GM23338 (cell line): ENCODE measurements at regions not wholly inside any gene's neighbourhood (a gene's known extent, or its start where the extent isn't known, plus 50 kb on each side); places are given as distances from the start of the nearest gene placed in this dataset.

Experiments used
- ATAC-seq: fragments of 200-7000 bp; cut with Tn5 transposase; 3 replicates; pipeline ENCODE4 v1.9.1; 2020
- DNase-seq: peaks from one replicate; pipeline ENCODE4 v3.0.0-alpha.2; 2015; ENCODE audit warnings: low spot score
- H2AFZ ChIP-seq: fragments of 200-600 bp; sonication (generic); 2 replicates; pipeline ENCODE4 v1.8.0; 2016; ENCODE audit warnings: antibody characterized with exemption, mild to moderate bottlenecking, moderate library complexity
- H3F3A ChIP-seq: fragments of 200-600 bp; sonication (generic); replicated peaks from 2 replicates; pipeline ENCODE4 v1.8.0; 2017; ENCODE audit warnings: antibody characterized with exemption, mixed run types, low read depth
- H3K27ac ChIP-seq: fragments of 200-600 bp; sonication (generic); 2 replicates; pipeline ENCODE4 v1.6.1; 2016; ENCODE audit warnings: low read depth
- H3K27me3 ChIP-seq: fragments of 200-600 bp; sonication (generic); 2 replicates; pipeline ENCODE4 v1.8.0; 2016; ENCODE audit warnings: mild to moderate bottlenecking, mixed run types, moderate library complexity; ENCODE audit not compliant: insufficient read depth
- H3K36me3 ChIP-seq: fragments of 200-600 bp; sonication (generic); 2 replicates; pipeline ENCODE4 v1.8.0; 2016; ENCODE audit warnings: mild to moderate bottlenecking; ENCODE audit not compliant: insufficient read depth
- H3K4me1 ChIP-seq: fragments of 200-600 bp; sonication (generic); 2 replicates; pipeline ENCODE4 v1.8.0; 2016; ENCODE audit warnings: mild to moderate bottlenecking, moderate library complexity; ENCODE audit not compliant: insufficient read depth
- H3K4me2 ChIP-seq: fragments of 200-600 bp; sonication (generic); 2 replicates; pipeline ENCODE4 v1.7.1; 2017; ENCODE audit warnings: mixed run types
- H3K4me3 ChIP-seq: fragments of 200-600 bp; sonication (generic); 2 replicates; pipeline ENCODE4 v1.6.1; 2016; ENCODE audit warnings: mixed run types
- H3K79me2 ChIP-seq: fragments of 200-600 bp; sonication (generic); replicated peaks from 2 replicates; pipeline ENCODE4 v1.8.0; 2017; ENCODE audit warnings: mild to moderate bottlenecking; ENCODE audit not compliant: insufficient read depth
- H3K9me2 ChIP-seq: fragments of 200-600 bp; sonication (generic); 2 replicates; pipeline ENCODE4 v1.8.0; 2017; ENCODE audit not compliant: insufficient read depth
- H4K20me1 ChIP-seq: fragments of 200-600 bp; sonication (generic); replicated peaks from 2 replicates; pipeline ENCODE4 v1.8.0; 2017; ENCODE audit warnings: mild to moderate bottlenecking; ENCODE audit not compliant: insufficient read depth
- H3K27ac Mint-ChIP-seq: 2 replicates; pipeline ENCODE4 v1.8.0; 2020; ENCODE audit warnings: inconsistent platforms, mild to moderate bottlenecking, moderate library complexity, mixed read lengths
- H3K27me3 Mint-ChIP-seq: 3 replicates; pipeline ENCODE4 v1.8.0; 2022; ENCODE audit warnings: low read depth, mild to moderate bottlenecking, moderate library complexity, mixed read lengths, inconsistent platforms; ENCODE audit not compliant: insufficient read depth, poor library complexity
- H3K36me3 Mint-ChIP-seq: 3 replicates; pipeline ENCODE4 v1.8.0; 2021; ENCODE audit warnings: low read depth, mild to moderate bottlenecking, inconsistent platforms, moderate library complexity, mixed read lengths
- H3K4me1 Mint-ChIP-seq: 3 replicates; pipeline ENCODE4 v1.8.0; 2020; ENCODE audit warnings: mild to moderate bottlenecking, inconsistent platforms, mixed read lengths
- H3K4me3 Mint-ChIP-seq: 3 replicates; pipeline ENCODE4 v1.8.0; 2021; ENCODE audit warnings: moderate library complexity, mild to moderate bottlenecking, inconsistent platforms, mixed read lengths
- H3K9me3 Mint-ChIP-seq: 3 replicates; pipeline ENCODE4 v1.8.0; 2020; ENCODE audit warnings: moderate library complexity, mild to moderate bottlenecking, inconsistent platforms, mixed read lengths
- CREB1 ChIP-seq: fragments of 250-450 bp; sonication (Bioruptor Pico); IDR thresholded peaks from 2 replicates; pipeline ENCODE4 v1.5.0; 2020; ENCODE audit warnings: low read depth, mild to moderate bottlenecking, moderate library complexity
- CTCF ChIP-seq, 2 experiments: fragments of 200-600 bp in 1 of 2; sonication (generic) in 1 of 2; conservative IDR thresholded peaks; 2 replicates each; pipeline versions ENCODE4 v1.5.1 to v1.6.1; 2016 to 2017; ENCODE audit warnings: antibody characterized with exemption in 2 of 2, low read depth in 2 of 2, mild to moderate bottlenecking in 2 of 2, moderate library complexity in 1 of 2
- ETS1 ChIP-seq: IDR thresholded peaks from 2 replicates; pipeline ENCODE4 v1.6.1; 2016; ENCODE audit warnings: antibody characterized with exemption
- EZH2 ChIP-seq: fragments of 200-600 bp; sonication (generic); IDR thresholded peaks from one replicate; pipeline ENCODE4 v1.8.0; 2017; ENCODE audit warnings: antibody characterized with exemption, mild to moderate bottlenecking, low read depth; ENCODE audit not compliant: unreplicated experiment
- EZH2phosphoT487 ChIP-seq: fragments of 200-600 bp; sonication (generic); IDR thresholded peaks from one replicate; pipeline ENCODE4 v1.8.1; 2018; ENCODE audit warnings: antibody characterized with exemption; ENCODE audit not compliant: unreplicated experiment
- JUNB ChIP-seq: IDR thresholded peaks from one replicate; pipeline ENCODE4 v1.6.1; 2016; ENCODE audit warnings: antibody characterized with exemption; ENCODE audit not compliant: unreplicated experiment
- NANOG ChIP-seq: IDR thresholded peaks from 2 replicates; pipeline ENCODE4 v1.6.1; 2016; ENCODE audit warnings: antibody characterized with exemption, borderline replicate concordance
- POLR2AphosphoS5 ChIP-seq: IDR thresholded peaks from 2 replicates; pipeline ENCODE4 v1.6.1; 2016; ENCODE audit warnings: antibody characterized with exemption, low read depth
- REST ChIP-seq: IDR thresholded peaks from one replicate; pipeline ENCODE4 v1.6.1; 2018; ENCODE audit warnings: antibody characterized with exemption; ENCODE audit not compliant: unreplicated experiment
- STAT1 ChIP-seq: IDR thresholded peaks from one replicate; pipeline ENCODE4 v1.6.1; 2016; ENCODE audit warnings: antibody characterized with exemption; ENCODE audit not compliant: unreplicated experiment
- ZNF114 ChIP-seq: fragments of 250-450 bp; sonication (Bioruptor Pico); IDR thresholded peaks from 2 replicates; pipeline ENCODE4 v1.5.0; 2020; ENCODE audit warnings: mild to moderate bottlenecking, moderate library complexity
- ZNF331 ChIP-seq: fragments of 250-450 bp; sonication (Bioruptor Pico); IDR thresholded peaks from 2 replicates; pipeline ENCODE4 v1.5.0; 2020; ENCODE audit warnings: low read depth, mild to moderate bottlenecking, moderate library complexity
- ZNF462 ChIP-seq: fragments of 250-450 bp; sonication (Bioruptor Pico); IDR thresholded peaks from 2 replicates; pipeline ENCODE4 v1.5.0; 2020; ENCODE audit warnings: mild to moderate bottlenecking, moderate library complexity

GRCh38 chr2:84102274-84102673, 356.8 kb downstream of the SUCLG1 start:
- H3K4me3 ChIP-seq, result no peak overlapping the region
- no peak overlapping the region for H3K4me2 ChIP-seq
- no peak overlapping the region for H3K27ac ChIP-seq
- H3K36me3 Mint-ChIP-seq, result peaks cover 29% of the 10 kb centered on the region
- H3K4me1 ChIP-seq, result no peaks in the 10 kb centered on the region
- no peak overlapping the region for H2AFZ ChIP-seq
- H3K27me3 ChIP-seq, result no peaks in the 10 kb centered on the region
- H3K79me2 ChIP-seq, result no peaks in the 10 kb centered on the region
- no peak for DNase-seq
- no peaks in the 10 kb centered on the region for H4K20me1 ChIP-seq
- no peaks in the 10 kb centered on the region for H3K27me3 Mint-ChIP-seq
- H3F3A ChIP-seq, result no peaks in the 10 kb centered on the region
- H3K27ac Mint-ChIP-seq, result no peak overlapping the region
- no peak overlapping the region for H3K4me3 Mint-ChIP-seq
- no peak for ATAC-seq
- no peaks in the 10 kb centered on the region; the same call in 1 of the 2 replicates for H3K9me2 ChIP-seq
- TF ChIP-seq STAT1, result no peak
- TF ChIP-seq CTCF (conservative IDR thresholded peaks at IDR 0.05; ENCODE audit: low read depth in 2 of 2), result no peak
- TF ChIP-seq POLR2AphosphoS5, result no peak
- TF ChIP-seq ZNF462 (CRISPR knock-in tag), result no peak
- TF ChIP-seq CREB1 (CRISPR knock-in tag), result no peak
- TF ChIP-seq REST, result no peak
- TF ChIP-seq ZNF331 (CRISPR knock-in tag), result no peak
- TF ChIP-seq JUNB, result no peak
- TF ChIP-seq ETS1, result no peak
- no peak for TF ChIP-seq ZNF114 (CRISPR knock-in tag)
- TF ChIP-seq EZH2phosphoT487, result no peak
- TF ChIP-seq EZH2, result no peak
- no peak for TF ChIP-seq NANOG
- peaks cover 15% of the 10 kb centered on the region for H3K36me3 ChIP-seq
- H3K9me3 Mint-ChIP-seq, result peaks cover 52% of the 10 kb centered on the region
- no peaks in the 10 kb centered on the region for H3K4me1 Mint-ChIP-seq
